Keratinocyte (primary cell): ENCODE measurements at regions not wholly inside any gene's neighbourhood (a gene's known extent, or its start where the extent isn't known, plus 50 kb on each side); places are given as distances from the start of the nearest gene placed in this dataset.

ENCODE experiments used
- DNase-seq: peaks from one replicate; pipeline ENCODE4 v3.0.0-alpha.2; 2011; ENCODE audit warnings: low read depth, missing footprints, low spot score
- FAIRE-seq: peaks from 2 replicates; lab custom pipeline; 2011; peaks lifted over from hg19 to GRCh38; lab: Jason Lieb, UNC
- H2AFZ ChIP-seq: 2 replicates; pipeline ENCODE4 v1.6.0; 2012; ENCODE audit warnings: low read length, control low read depth, inconsistent platforms; ENCODE audit not compliant: control insufficient read depth
- H3K27ac ChIP-seq: 2 replicates; pipeline ENCODE4 v1.5.1; 2011; ENCODE audit warnings: low read length; ENCODE audit not compliant: control insufficient read depth, insufficient read depth
- H3K27me3 ChIP-seq: 3 replicates; pipeline ENCODE4 v1.6.0; 2011; ENCODE audit warnings: low read length; ENCODE audit not compliant: control insufficient read depth, insufficient read depth; ENCODE audit errors: extremely low read depth
- H3K36me3 ChIP-seq, 2 experiments: 2 replicates in 1 of 2; 3 replicates in 1 of 2; pipeline ENCODE4 v1.5.1; 2011; ENCODE audit warnings: low read length in 2 of 2, mild to moderate bottlenecking in 1 of 2; ENCODE audit not compliant: control insufficient read depth in 2 of 2, insufficient read depth in 2 of 2; ENCODE audit errors: extremely low read depth in 1 of 2
- H3K4me1 ChIP-seq: 3 replicates; pipeline ENCODE4 v1.5.1; 2011; ENCODE audit warnings: low read length; ENCODE audit not compliant: control insufficient read depth, insufficient read depth; ENCODE audit errors: extremely low read depth
- H3K4me2 ChIP-seq: 3 replicates; pipeline ENCODE4 v1.6.0; 2011; ENCODE audit warnings: low read depth, low read length; ENCODE audit not compliant: control insufficient read depth, insufficient read depth; ENCODE audit errors: extremely low read depth
- H3K4me3 ChIP-seq, 3 experiments: fragments of 200-600 bp in 1 of 3; sonication (generic) in 1 of 3; 2 replicates in 2 of 3; 3 replicates in 1 of 3; pipeline ENCODE4 v1.5.1; 2011 to 2016; ENCODE audit warnings: low read length in 3 of 3, mild to moderate bottlenecking in 3 of 3, control low read depth in 2 of 3, inconsistent platforms in 1 of 3, low read depth in 1 of 3, mixed read lengths in 1 of 3, mixed run types in 1 of 3, moderate library complexity in 1 of 3; ENCODE audit not compliant: control insufficient read depth in 2 of 3, insufficient read depth in 2 of 3; ENCODE audit errors: extremely low read depth in 1 of 3
- H3K79me2 ChIP-seq: 2 replicates; pipeline ENCODE4 v1.6.0; 2012; ENCODE audit warnings: low read length; ENCODE audit not compliant: control insufficient read depth, insufficient read depth
- H3K9ac ChIP-seq: 3 replicates; pipeline ENCODE4 v1.6.0; 2011; ENCODE audit warnings: low read length; ENCODE audit not compliant: control insufficient read depth, insufficient read depth; ENCODE audit errors: extremely low read depth
- H3K9me1 ChIP-seq: 3 replicates; pipeline ENCODE4 v1.6.0; 2011; ENCODE audit warnings: low read length; ENCODE audit not compliant: control insufficient read depth, insufficient read depth; ENCODE audit errors: extremely low read depth
- H3K9me3 ChIP-seq: 2 replicates; pipeline ENCODE4 v1.5.1; 2012; ENCODE audit warnings: low read depth, low read length; ENCODE audit not compliant: control insufficient read depth
- H4K20me1 ChIP-seq: 3 replicates; pipeline ENCODE4 v1.6.0; 2011; ENCODE audit warnings: low read length; ENCODE audit not compliant: control insufficient read depth, insufficient read depth; ENCODE audit errors: extremely low read depth
- EZH2 ChIP-seq: IDR thresholded peaks from one replicate; pipeline ENCODE4 v1.6.1; 2012; ENCODE audit warnings: inconsistent platforms, mild to moderate bottlenecking, low read length, moderate library complexity
- dilution Hi-C: fragments of 300-500 bp; cut with MboI; formaldehyde crosslinking; loops from one replicate; pipeline ENCODE4 v1.7.0; 2020; ENCODE audit warnings: low sequenced_read_pairs; ENCODE audit not compliant: extremely low pct_ligation_motif_present
- TF ChIP-seq, protein P1 (sequence below), 3 experiments: IDR thresholded peaks in 1 of 3; conservative IDR thresholded peaks in 1 of 3; optimal IDR thresholded peaks in 1 of 3; 2 replicates in 2 of 3; 3 replicates in 1 of 3; pipeline versions ENCODE3 to v1.5.1; 2011; ENCODE audit warnings: low read length in 3 of 3, mild to moderate bottlenecking in 3 of 3, moderate library complexity in 2 of 3, control low read depth in 1 of 3, inconsistent platforms in 1 of 3; ENCODE audit not compliant: insufficient read depth in 2 of 3; ENCODE audit errors: extremely low read depth in 1 of 3

GRCh38 chr3:8223766-8224165, 277.9 kb upstream of the LMCD1 start:
- H2AFZ ChIP-seq = no peak overlapping the region

DNA sequence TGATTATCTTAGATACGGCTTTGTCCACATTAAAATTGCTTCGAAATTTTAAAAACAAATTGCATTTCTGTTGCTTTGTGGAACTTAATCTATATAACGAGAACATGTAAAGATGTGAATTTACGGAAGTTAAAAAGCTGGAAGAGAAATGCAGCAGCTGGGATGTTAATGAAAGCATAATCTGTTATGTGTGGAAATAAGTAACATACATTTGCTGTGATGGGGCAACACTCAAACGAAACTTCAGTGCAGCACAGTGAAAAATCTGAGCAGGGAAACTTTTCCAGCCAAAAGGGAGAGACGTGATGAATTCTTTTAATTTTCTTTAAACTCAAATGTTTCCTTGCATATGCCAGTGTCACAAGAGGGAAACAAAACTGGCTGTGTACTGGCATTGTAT, 276.7 kb upstream of the LMCD1 start:
- no peak for TF ChIP-seq EZH2
- TF ChIP-seq, protein P1, sequence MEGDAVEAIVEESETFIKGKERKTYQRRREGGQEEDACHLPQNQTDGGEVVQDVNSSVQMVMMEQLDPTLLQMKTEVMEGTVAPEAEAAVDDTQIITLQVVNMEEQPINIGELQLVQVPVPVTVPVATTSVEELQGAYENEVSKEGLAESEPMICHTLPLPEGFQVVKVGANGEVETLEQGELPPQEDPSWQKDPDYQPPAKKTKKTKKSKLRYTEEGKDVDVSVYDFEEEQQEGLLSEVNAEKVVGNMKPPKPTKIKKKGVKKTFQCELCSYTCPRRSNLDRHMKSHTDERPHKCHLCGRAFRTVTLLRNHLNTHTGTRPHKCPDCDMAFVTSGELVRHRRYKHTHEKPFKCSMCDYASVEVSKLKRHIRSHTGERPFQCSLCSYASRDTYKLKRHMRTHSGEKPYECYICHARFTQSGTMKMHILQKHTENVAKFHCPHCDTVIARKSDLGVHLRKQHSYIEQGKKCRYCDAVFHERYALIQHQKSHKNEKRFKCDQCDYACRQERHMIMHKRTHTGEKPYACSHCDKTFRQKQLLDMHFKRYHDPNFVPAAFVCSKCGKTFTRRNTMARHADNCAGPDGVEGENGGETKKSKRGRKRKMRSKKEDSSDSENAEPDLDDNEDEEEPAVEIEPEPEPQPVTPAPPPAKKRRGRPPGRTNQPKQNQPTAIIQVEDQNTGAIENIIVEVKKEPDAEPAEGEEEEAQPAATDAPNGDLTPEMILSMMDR (optimal IDR thresholded peaks at IDR 0.05 in 1 of 3, IDR thresholded peaks at IDR 0.05 in 1 of 3, conservative IDR thresholded peaks at IDR 0.05 in 1 of 3; ENCODE audit: extremely low read depth in 1 of 3, insufficient read depth in 2 of 3, low read length in 3 of 3) = no peak
- H3K36me3 ChIP-seq = no peaks in the 10 kb centered on the region
- dilution Hi-C loops = no loop called here
- H3K4me3 ChIP-seq = no peak overlapping the region
- FAIRE-seq (no peak), DNase-seq (no peak)
- no peak overlapping the region for H3K27ac ChIP-seq
- H3K27me3 ChIP-seq = no peaks in the 10 kb centered on the region
- no peaks in the 10 kb centered on the region for H3K9me3 ChIP-seq
- no peak overlapping the region for H2AFZ ChIP-seq
- H3K4me1 ChIP-seq = no peaks in the 10 kb centered on the region
- no peak overlapping the region for H3K4me2 ChIP-seq
- H4K20me1 ChIP-seq = no peaks in the 10 kb centered on the region
- H3K9me1 ChIP-seq = no peaks in the 10 kb centered on the region
- no peaks in the 10 kb centered on the region for H3K79me2 ChIP-seq
- no peak overlapping the region for H3K9ac ChIP-seq

More at GRCh38 chr3:8223766-8224165, 277.9 kb upstream of the LMCD1 start:
- Histone ChIP-seq H3K9ac (no peak overlapping the region), H3K4me1 (no peaks in the 10 kb centered on the region), H3K9me3 (no peaks in the 10 kb centered on the region), H4K20me1 (no peaks in the 10 kb centered on the region), H3K27ac (no peak overlapping the region), H3K36me3 (no peaks in the 10 kb centered on the region), H3K9me1 (no peaks in the 10 kb centered on the region), H3K4me3 (no peak overlapping the region), H3K27me3 (no peaks in the 10 kb centered on the region), H3K79me2 (no peaks in the 10 kb centered on the region), H3K4me2 (no peak overlapping the region)
- no peak for DNase-seq
- no peak for FAIRE-seq
- dilution Hi-C loops = no loop called here
- no peak for TF ChIP-seq EZH2
- TF ChIP-seq, protein P1 (optimal IDR thresholded peaks at IDR 0.05 in 1 of 3, IDR thresholded peaks at IDR 0.05 in 1 of 3, conservative IDR thresholded peaks at IDR 0.05 in 1 of 3; ENCODE audit: extremely low read depth in 1 of 3, insufficient read depth in 2 of 3, low read length in 3 of 3) = no peak
